HUES48 (cell line): ENCODE measurements at regions not wholly inside any gene's neighbourhood (a gene's known extent, or its start where the extent isn't known, plus 50 kb on each side); places are given as distances from the start of the nearest gene placed in this dataset.

Experiments used
- H3K27ac ChIP-seq: one replicate; pipeline ENCODE4 v1.7.0; 2013; ENCODE audit warnings: low read depth, low read length, inconsistent platforms
- H3K27me3 ChIP-seq: 2 replicates; pipeline ENCODE4 v1.6.1; 2013; ENCODE audit warnings: mild to moderate bottlenecking, low read length; ENCODE audit not compliant: control insufficient read depth, insufficient read depth
- H3K36me3 ChIP-seq: 2 replicates; pipeline ENCODE4 v1.6.1; 2013; ENCODE audit warnings: low read length; ENCODE audit not compliant: control insufficient read depth, insufficient read depth
- H3K4me1 ChIP-seq: 2 replicates; pipeline ENCODE4 v1.6.1; 2013; ENCODE audit warnings: mild to moderate bottlenecking, low read length; ENCODE audit not compliant: control insufficient read depth, insufficient read depth
- H3K4me3 ChIP-seq: 2 replicates; pipeline ENCODE4 v1.5.1; 2013; ENCODE audit warnings: mild to moderate bottlenecking, low read depth, low read length
- H3K9ac ChIP-seq: 2 replicates; pipeline ENCODE4 v1.6.1; 2013; ENCODE audit warnings: mild to moderate bottlenecking, low read depth, low read length, moderate library complexity
- H3K9me3 ChIP-seq: 2 replicates; pipeline ENCODE4 v1.6.1; 2013; ENCODE audit warnings: low read length; ENCODE audit not compliant: control insufficient read depth, insufficient read depth

GRCh38 chr20:40322941-40323340 is 366.1 kb downstream of the MAFB start:
- Histone ChIP-seq H3K4me3 (no peak overlapping the region), H3K9ac (no peak overlapping the region), H3K36me3 (no peaks in the 10 kb centered on the region), H3K4me1 (peaks cover 9% of the 10 kb centered on the region; the same call in 1 of the 2 replicates), H3K27ac (no peak overlapping the region), H3K9me3 (no peaks in the 10 kb centered on the region), H3K27me3 (no peaks in the 10 kb centered on the region)

GRCh38 chr20:40320517-40321011 is 368.5 kb downstream of the MAFB start:
- Histone ChIP-seq H3K4me3 (no peak overlapping the region), H3K4me1 (peaks cover 16% of the 10 kb centered on the region), H3K9ac (no peak overlapping the region), H3K27ac (no peak overlapping the region), H3K27me3 (no peaks in the 10 kb centered on the region), H3K36me3 (no peaks in the 10 kb centered on the region), H3K9me3 (no peaks in the 10 kb centered on the region)

DNA sequence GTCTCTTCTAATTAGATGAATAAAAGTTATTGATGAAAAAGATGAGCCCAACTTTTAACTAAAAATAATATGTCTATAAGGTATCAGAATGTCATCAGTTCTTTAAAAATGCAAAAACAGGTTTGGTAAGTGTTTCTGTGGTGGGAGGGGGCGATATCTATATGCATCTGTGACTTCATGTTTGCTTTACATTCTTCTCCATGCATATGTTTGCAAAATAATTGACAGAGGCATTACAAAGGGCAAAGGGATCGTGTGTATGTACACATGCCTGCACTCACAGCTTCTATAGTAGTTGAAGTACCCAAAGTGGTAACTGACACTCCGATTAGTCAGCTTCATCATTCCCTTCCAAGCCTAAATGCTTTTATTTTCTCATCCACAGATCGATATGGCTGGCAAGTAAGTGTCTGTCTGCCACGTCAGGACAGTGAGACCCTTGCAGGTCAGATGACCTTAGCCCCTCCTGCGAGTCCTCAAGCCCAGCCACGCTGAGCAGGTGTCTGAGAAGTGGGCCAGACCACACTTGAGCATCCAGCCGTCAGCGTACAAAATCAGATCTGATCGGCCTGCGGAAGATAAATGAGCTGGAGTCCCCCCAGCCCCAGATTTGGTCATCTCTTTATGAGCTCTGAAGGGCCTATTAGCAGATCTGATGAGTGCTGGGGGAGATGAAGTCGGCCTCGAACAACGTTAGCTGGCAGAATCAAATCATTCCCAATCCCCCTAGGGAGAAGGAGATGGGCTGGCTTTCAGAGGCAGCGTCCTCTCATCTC is 369.1 kb downstream of the MAFB start:
- no peak overlapping the region for H3K9ac ChIP-seq
- H3K4me1 ChIP-seq = peaks cover 16% of the 10 kb centered on the region
- H3K27ac ChIP-seq = no peak overlapping the region
- no peaks in the 10 kb centered on the region for H3K27me3 ChIP-seq
- no peaks in the 10 kb centered on the region for H3K9me3 ChIP-seq
- H3K4me3 ChIP-seq = no peak overlapping the region
- no peaks in the 10 kb centered on the region for H3K36me3 ChIP-seq

- Histone ChIP-seq H3K4me3 (no peak overlapping the region), H3K9ac (no peak overlapping the region), H3K4me1 (peaks cover 16% of the 10 kb centered on the region), H3K27me3 (no peaks in the 10 kb centered on the region), H3K27ac (no peak overlapping the region), H3K36me3 (no peaks in the 10 kb centered on the region), H3K9me3 (no peaks in the 10 kb centered on the region)
Measured at GRCh38 chr20:40319056-40319455, 370.0 kb downstream of the MAFB start.

- Histone ChIP-seq H3K9me3 (no peaks in the 10 kb centered on the region), H3K9ac (no peak overlapping the region), H3K4me1 (peaks cover 7% of the 10 kb centered on the region; the same call in 1 of the 2 replicates), H3K27me3 (no peaks in the 10 kb centered on the region), H3K36me3 (no peaks in the 10 kb centered on the region), H3K4me3 (no peak overlapping the region), H3K27ac (no peak overlapping the region)
Measured at GRCh38 chr20:40317156-40317790, 371.8 kb downstream of the MAFB start.

DNA sequence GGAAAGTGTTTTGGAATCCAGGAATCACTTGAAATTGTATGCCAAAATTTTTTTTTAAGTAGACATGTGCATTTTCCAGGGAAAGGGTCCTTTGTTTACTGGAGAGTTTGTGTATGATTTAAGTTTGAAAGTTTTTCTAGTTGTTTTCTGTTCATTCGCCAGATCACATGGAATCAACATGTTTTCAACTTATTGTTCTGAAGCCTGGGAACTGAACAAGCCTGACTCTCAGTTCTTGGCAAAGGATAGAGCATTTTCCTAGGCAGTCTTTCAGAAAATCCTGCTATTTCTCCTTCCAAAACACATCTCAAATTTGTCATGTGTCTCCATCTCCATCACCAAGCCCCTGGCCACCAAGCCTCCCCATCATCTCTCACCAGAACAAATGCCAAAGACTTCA is 374.8 kb downstream of the MAFB start:
- H3K27me3 ChIP-seq = no peaks in the 10 kb centered on the region
- H3K4me1 ChIP-seq = peaks cover 7% of the 10 kb centered on the region; the same call in 1 of the 2 replicates
- H3K9ac ChIP-seq = no peak overlapping the region
- no peak overlapping the region for H3K4me3 ChIP-seq
- H3K9me3 ChIP-seq = no peaks in the 10 kb centered on the region
- H3K36me3 ChIP-seq = no peaks in the 10 kb centered on the region
- H3K27ac ChIP-seq = no peak overlapping the region

GRCh38 chr20:40313730-40314129 is 375.3 kb downstream of the MAFB start:
- H3K9ac ChIP-seq = no peak overlapping the region
- H3K4me3 ChIP-seq = no peak overlapping the region
- no peaks in the 10 kb centered on the region for H3K27me3 ChIP-seq
- H3K36me3 ChIP-seq = no peaks in the 10 kb centered on the region
- H3K4me1 ChIP-seq = peaks cover 7% of the 10 kb centered on the region; the same call in 1 of the 2 replicates
- H3K27ac ChIP-seq = no peak overlapping the region
- no peaks in the 10 kb centered on the region for H3K9me3 ChIP-seq

DNA sequence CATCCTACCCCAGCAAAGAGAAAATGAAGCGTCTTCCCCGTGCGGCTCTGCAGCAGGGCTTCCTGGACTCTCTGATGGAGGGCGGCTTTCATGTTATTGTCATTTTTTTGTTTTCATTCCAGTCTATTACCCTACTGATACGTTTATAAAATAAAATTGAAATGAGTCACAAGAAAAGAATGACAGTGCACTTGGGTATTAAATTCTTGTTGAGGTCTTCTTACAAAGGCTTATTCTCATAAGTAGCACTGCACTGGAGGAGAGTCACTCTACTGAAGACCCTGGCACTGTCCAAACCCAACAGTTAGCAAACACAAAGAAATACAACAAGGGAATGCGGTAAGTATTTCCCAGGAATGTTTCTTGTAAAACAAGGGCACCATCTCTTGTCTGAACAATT is 379.3 kb downstream of the MAFB start:
- Histone ChIP-seq H3K4me1 (0 out of 2 replicates have a peak, but pooled peaks cover 5% of the 10 kb centered on the region), H3K4me3 (no peak overlapping the region), H3K36me3 (no peaks in the 10 kb centered on the region), H3K9ac (no peak overlapping the region), H3K9me3 (no peaks in the 10 kb centered on the region), H3K27ac (no peak overlapping the region), H3K27me3 (no peaks in the 10 kb centered on the region)

GRCh38 chr20:40307997-40308396 is 381.0 kb downstream of the MAFB start:
- no peaks in the 10 kb centered on the region for H3K9me3 ChIP-seq
- H3K9ac ChIP-seq = no peak overlapping the region
- H3K4me3 ChIP-seq = no peak overlapping the region
- no peaks in the 10 kb centered on the region for H3K36me3 ChIP-seq
- 0 out of 2 replicates have a peak, but pooled peaks cover 8% of the 10 kb centered on the region for H3K4me1 ChIP-seq
- H3K27ac ChIP-seq = no peak overlapping the region
- H3K27me3 ChIP-seq = no peaks in the 10 kb centered on the region

DNA sequence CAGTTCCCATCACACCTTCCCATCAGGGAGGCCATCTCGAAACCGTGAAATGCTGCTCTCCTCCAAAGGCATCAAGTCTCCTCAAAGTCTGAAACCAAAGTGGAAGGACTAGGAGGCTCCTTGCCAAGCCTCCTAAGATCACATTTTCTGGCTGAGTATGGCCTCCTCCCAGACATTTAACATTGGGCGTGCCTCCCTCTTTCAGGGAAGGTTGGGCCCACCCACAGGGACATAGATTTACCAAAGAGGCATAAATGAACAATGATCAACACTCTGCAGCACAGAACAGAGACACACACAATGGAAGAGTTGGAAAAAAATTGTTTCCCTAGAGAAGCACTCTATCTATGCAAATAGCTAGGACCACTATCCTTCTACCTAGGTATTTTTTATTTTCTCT is 381.8 kb downstream of the MAFB start:
- Histone ChIP-seq H3K4me3 (no peak overlapping the region), H3K36me3 (no peaks in the 10 kb centered on the region), H3K9me3 (no peaks in the 10 kb centered on the region), H3K27ac (no peak overlapping the region), H3K9ac (no peak overlapping the region), H3K4me1 (0 out of 2 replicates have a peak, but pooled peaks cover 8% of the 10 kb centered on the region), H3K27me3 (no peaks in the 10 kb centered on the region)

DNA sequence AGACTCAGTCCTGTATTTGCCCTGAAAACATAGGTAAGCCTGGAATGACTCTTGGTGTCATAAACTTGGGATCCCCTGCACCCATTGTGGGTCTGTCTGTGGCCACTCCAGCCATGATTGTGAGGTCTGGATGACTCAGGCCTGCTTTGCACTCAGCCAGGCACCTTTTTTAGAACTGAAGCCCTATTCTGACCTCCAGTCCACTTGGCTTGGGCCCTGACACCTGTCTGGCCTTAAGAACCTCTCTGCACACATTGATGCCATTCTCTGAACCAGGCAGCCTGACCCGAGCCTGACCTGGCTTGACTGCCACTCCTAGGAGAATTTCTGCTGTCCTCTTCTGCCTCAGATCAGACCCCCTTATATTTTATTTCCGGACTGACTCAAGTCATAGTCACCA is 383.7 kb downstream of the MAFB start:
- Histone ChIP-seq H3K4me1 (0 out of 2 replicates have a peak, but pooled peaks cover 8% of the 10 kb centered on the region), H3K9me3 (no peaks in the 10 kb centered on the region), H3K27ac (no peak overlapping the region), H3K27me3 (no peaks in the 10 kb centered on the region), H3K4me3 (no peak overlapping the region), H3K36me3 (no peaks in the 10 kb centered on the region), H3K9ac (no peak overlapping the region)
